Right lobe of liver (tissue), 4 donors: ENCODE measurements at regions not wholly inside any gene's neighbourhood (a gene's known extent, or its start where the extent isn't known, plus 50 kb on each side); places are given as distances from the start of the nearest gene placed in this dataset.

Source experiments
- POLR2A ChIP-seq: fragments of 450-650 bp; IDR thresholded peaks from one replicate; pipeline ENCODE4 v1.6.1; 2017; ENCODE audit warnings: antibody characterized with exemption, mild to moderate bottlenecking
- TF ChIP-seq, protein P1 (sequence below), 4 donors: fragments of 200-600 bp in 3 of 4; fragments of 450-650 bp in 1 of 4; IDR thresholded peaks; one replicate each; pipeline versions ENCODE4 v1.5.1 to v1.8.0; 2016 to 2022; ENCODE audit warnings: antibody characterized with exemption in 4 of 4, mild to moderate bottlenecking in 2 of 4
- donor health status: DM: no; HTN: no; CAD: no.
- donor health status: DM: no; HTN: no; CAD: no.
- donor health status: DM: no; HTN: yes; CAD: no.

DNA sequence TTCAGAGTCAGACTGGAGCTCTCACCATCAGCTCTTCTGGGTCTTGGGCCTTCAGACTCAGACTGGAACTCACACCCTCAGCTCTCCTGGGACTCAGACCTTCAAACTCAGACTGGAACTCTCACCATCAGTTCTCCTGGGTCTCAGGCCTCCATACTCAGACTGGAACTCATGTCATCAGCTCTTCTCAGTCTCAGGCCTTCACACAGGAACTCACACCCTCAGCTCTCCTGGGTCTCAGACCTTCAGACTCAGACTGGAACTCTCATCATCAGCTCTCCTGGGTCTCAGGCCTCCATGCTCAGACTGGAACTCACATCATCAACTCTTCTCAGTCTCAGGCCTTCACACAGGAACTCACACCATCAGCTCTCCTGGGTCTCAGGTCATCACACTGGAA, 147.2 kb upstream of the MXRA5 start:
- no peak for TF ChIP-seq POLR2A
- TF ChIP-seq, protein P1, sequence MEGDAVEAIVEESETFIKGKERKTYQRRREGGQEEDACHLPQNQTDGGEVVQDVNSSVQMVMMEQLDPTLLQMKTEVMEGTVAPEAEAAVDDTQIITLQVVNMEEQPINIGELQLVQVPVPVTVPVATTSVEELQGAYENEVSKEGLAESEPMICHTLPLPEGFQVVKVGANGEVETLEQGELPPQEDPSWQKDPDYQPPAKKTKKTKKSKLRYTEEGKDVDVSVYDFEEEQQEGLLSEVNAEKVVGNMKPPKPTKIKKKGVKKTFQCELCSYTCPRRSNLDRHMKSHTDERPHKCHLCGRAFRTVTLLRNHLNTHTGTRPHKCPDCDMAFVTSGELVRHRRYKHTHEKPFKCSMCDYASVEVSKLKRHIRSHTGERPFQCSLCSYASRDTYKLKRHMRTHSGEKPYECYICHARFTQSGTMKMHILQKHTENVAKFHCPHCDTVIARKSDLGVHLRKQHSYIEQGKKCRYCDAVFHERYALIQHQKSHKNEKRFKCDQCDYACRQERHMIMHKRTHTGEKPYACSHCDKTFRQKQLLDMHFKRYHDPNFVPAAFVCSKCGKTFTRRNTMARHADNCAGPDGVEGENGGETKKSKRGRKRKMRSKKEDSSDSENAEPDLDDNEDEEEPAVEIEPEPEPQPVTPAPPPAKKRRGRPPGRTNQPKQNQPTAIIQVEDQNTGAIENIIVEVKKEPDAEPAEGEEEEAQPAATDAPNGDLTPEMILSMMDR (IDR thresholded peaks at IDR 0.05), result no peak
